ENCODE measurements at regions not wholly inside any gene's neighbourhood (a gene's known extent, or its start where the extent isn't known, plus 50 kb on each side); places are given as distances from the start of the nearest gene placed in this dataset.

- H4K5ac ChIP-seq (ENCODE audit: low read depth, low read length) = no peak overlapping the region
- no peak overlapping the region for H2BK5ac ChIP-seq (ENCODE audit: low read depth, low read length, poor library complexity, severe bottlenecking)
- no peak overlapping the region for H2AK9ac ChIP-seq (replicated peaks; ENCODE audit: low read depth, low read length, poor library complexity)
- CTCF ChIA-PET = no interaction called here
- no peak overlapping the region for H3K9ac ChIP-seq (ENCODE audit: low read depth, low read length)
- H2BK120ac ChIP-seq (ENCODE audit: low read depth, low read length) = no peak overlapping the region
- no peaks in the 10 kb centered on the region for H3K79me1 ChIP-seq (ENCODE audit: low read depth in 1 of 2, low read length in 2 of 2)
- H4K8ac ChIP-seq (ENCODE audit: low read depth in 2 of 2, low read length in 2 of 2) = no peak overlapping the region
- no peaks in the 10 kb centered on the region for H3K36me3 ChIP-seq (ENCODE audit: control insufficient read depth, insufficient read depth, low read length)
- H3K14ac ChIP-seq (replicated peaks; ENCODE audit: low read depth, low read length) = no peak overlapping the region
- no peak overlapping the region for H2BK20ac ChIP-seq (ENCODE audit: low read depth, low read length)
- no CpG with 5 or more reads among the region's 2 CpGs for WGBS, 2 experiments (ENCODE audit: extremely low coverage in 2 of 2, insufficient read length in 1 of 2)
- H3K27me3 ChIP-seq (ENCODE audit: control insufficient read depth, insufficient read depth, low read length) = no peaks in the 10 kb centered on the region
- no peaks in the 10 kb centered on the region for H4K20me1 ChIP-seq (ENCODE audit: insufficient read depth, low read length)
- no peaks in the 10 kb centered on the region for H3K9me3 ChIP-seq (ENCODE audit: control insufficient read depth, insufficient read depth, low read length)
- no peaks in the 10 kb centered on the region for H3K4me1 ChIP-seq (ENCODE audit: control insufficient read depth, insufficient read depth, low read length)
- no peak overlapping the region for H3K18ac ChIP-seq (ENCODE audit: low read depth, low read length)
- intact Hi-C loops (cut with micrococcal nuclease) (no loop called here), in situ Hi-C loops (cut with MboI; ENCODE audit: low sequenced_read_pairs) (no loop called here), dilution Hi-C loops (cut with HindIII; ENCODE audit: low sequenced_read_pairs, unreplicated experiment) (no loop called here)
- H2BK15ac ChIP-seq (ENCODE audit: low read depth, low read length) = no peak overlapping the region
- no peak overlapping the region for H2AK5ac ChIP-seq (ENCODE audit: low read depth, low read length)
- no peak overlapping the region for H3K23ac ChIP-seq (ENCODE audit: low read depth, low read length)
- no peak for TF ChIP-seq CTCF (conservative IDR thresholded peaks at IDR 0.05; ENCODE audit: low read depth, low read length)
- TF ChIP-seq MAZ (IDR thresholded peaks at IDR 0.05; ENCODE audit: borderline replicate concordance, low read depth, low read length) = no peak
- no peak for TF ChIP-seq USF2 (IDR thresholded peaks at IDR 0.05; ENCODE audit: low read depth, low read length)
- no peak for TF ChIP-seq RCOR1 (IDR thresholded peaks at IDR 0.05; ENCODE audit: insufficient replicate concordance, low read length)
- no peak for TF ChIP-seq RAD21 (IDR thresholded peaks at IDR 0.05; ENCODE audit: low read length)
- TF ChIP-seq CHD1 (IDR thresholded peaks at IDR 0.05; ENCODE audit: low read depth, low read length) = no peak
- TF ChIP-seq POLR2A (IDR thresholded peaks at IDR 0.05; ENCODE audit: low read depth, low read length) = no peak
- TF ChIP-seq MAFK (IDR thresholded peaks at IDR 0.05; ENCODE audit: low read depth, low read length) = no peak
- no peak for TF ChIP-seq FOS (IDR thresholded peaks at IDR 0.05; ENCODE audit: low read depth, low read length)
- no peak for TF ChIP-seq RFX5 (IDR thresholded peaks at IDR 0.05; ENCODE audit: low read depth, low read length)
- no peak for TF ChIP-seq SMC3 (IDR thresholded peaks at IDR 0.05; ENCODE audit: low read depth, low read length)
- no peak for TF ChIP-seq NFE2L2 (IDR thresholded peaks at IDR 0.05; ENCODE audit: low read depth, low read length)
- no peak for TF ChIP-seq CEBPB (IDR thresholded peaks at IDR 0.05; ENCODE audit: low read depth, low read length)
- no peak for TF ChIP-seq BHLHE40 (IDR thresholded peaks at IDR 0.05; ENCODE audit: low read depth, low read length)
- no peak for TF ChIP-seq MXI1 (IDR thresholded peaks at IDR 0.05; ENCODE audit: borderline replicate concordance, low read depth, low read length)
- DNase-seq = no peak
- H3K4ac ChIP-seq (ENCODE audit: low read depth, low read length) = no peak overlapping the region
- H3K27ac ChIP-seq (ENCODE audit: insufficient read depth, low read length) = no peak overlapping the region
- no peak overlapping the region for H2AFZ ChIP-seq (replicated peaks; ENCODE audit: low read length, poor library complexity)
- H3K56ac ChIP-seq (ENCODE audit: extremely low read depth, insufficient read depth, low read length) = no peak overlapping the region
- H3K9me1 ChIP-seq (ENCODE audit: insufficient read depth, low read length) = no peaks in the 10 kb centered on the region
- ATAC-seq (ENCODE audit: low read depth) = no peak
- no peak overlapping the region for H4K91ac ChIP-seq (ENCODE audit: insufficient read depth, low read depth, low read length)
- no TSS peak for BruUV-seq (replicated peaks)
- POLR2A ChIA-PET (ENCODE audit: unreplicated experiment) = no interaction called here
- H3K4me2 ChIP-seq (ENCODE audit: low read depth, low read length) = no peak overlapping the region
- H3K4me3 ChIP-seq (ENCODE audit: insufficient read depth, low read depth, low read length) = no peak overlapping the region
Observed at GRCh38 chr4:116438417-116438816, 647.0 kb downstream of the TRAM1L1 start.

All from IMR-90 (cell line).